ENCODE measurements at regions not wholly inside any gene's neighbourhood (a gene's known extent, or its start where the extent isn't known, plus 50 kb on each side); places are given as distances from the start of the nearest gene placed in this dataset.

DNA sequence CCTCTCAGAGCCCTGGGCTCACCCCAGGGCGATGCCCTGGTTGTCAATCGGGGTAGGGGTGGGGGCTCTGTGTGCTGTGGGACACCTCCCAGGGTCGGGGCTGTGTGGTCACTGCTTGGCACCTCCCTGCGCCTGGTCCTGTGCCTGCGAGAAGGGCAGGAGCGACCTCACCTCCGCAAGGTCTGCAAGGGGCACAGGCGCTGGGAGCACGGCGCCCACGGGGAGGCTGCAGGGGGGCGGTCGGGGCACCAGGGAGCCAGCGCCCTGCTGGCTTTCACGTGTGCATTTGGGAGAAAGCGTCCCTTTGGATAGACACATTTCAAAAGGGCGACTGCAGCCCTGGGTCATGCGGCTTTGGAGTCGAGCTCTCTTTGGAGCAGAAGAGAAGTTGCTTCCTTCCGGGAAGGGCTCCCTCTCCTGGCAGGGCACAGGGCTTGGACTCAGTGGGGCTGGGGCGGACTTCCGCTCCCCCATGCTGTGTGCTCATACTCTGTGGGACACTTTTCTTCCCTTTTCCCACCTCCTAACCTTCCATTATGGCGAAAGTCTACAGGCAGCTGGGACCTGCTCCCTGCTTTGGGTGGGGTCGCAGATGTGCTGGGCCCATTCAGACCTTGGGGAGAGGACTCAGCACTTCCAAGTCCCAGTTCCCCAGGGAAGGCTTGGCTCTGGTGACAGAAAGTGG is 52.9 kb upstream of the SLC28A3 start:
- no peak for DNase-seq (ENCODE audit: low read depth in 2 of 2)

DNA sequence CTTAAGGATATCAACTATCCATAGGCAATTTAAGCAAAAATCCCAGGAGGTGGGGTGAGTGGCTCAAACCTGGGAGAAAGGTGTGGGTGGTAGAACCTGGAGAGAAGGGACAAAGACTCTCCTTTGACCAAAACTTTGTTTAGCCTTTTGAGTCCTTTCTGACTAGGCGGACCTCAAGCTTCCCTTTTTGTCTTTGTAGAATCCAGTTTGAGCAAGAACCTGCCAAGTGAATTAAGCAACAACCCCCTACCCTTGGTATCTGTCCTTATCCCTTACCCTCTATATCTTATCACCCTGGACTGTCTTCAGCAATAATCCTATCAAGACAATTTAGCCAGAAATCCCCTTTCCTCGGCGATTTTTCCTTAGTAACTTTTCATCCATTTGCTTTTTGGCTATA is 53.5 kb upstream of the SLC28A3 start:
- DNase-seq (ENCODE audit: low read depth in 2 of 2), result no peak

DNA sequence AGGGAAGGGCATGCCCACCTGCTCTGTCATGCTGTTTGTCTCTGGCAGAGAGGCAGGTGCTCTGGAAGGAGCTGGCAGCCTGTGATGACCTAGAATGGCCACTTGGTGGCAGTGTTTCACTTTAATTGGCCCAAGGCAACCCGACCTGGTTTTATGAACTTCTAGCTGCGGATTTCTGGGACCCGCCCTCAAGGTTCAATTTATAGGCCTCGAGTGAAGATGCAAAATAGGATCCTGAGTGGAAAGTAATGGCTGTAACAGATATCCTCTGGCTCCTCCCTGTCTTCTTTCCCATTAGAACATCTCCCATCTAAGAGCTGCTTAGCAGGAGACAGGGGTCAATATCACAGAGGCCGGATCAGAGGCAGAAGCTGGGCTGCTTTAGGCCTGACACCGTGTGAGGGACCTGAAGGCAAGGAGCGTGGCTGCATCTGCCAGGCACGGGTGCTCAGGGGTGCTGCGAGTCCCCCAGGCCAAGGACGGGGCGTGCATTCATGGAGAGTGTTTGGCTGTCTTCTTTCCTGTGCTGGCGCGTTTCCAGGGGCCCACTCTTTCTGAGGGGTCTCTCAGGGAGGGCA is 56.7 kb upstream of the SLC28A3 start:
- DNase-seq (ENCODE audit: low read depth in 2 of 2), result peak; percentile 38 to 49

DNA sequence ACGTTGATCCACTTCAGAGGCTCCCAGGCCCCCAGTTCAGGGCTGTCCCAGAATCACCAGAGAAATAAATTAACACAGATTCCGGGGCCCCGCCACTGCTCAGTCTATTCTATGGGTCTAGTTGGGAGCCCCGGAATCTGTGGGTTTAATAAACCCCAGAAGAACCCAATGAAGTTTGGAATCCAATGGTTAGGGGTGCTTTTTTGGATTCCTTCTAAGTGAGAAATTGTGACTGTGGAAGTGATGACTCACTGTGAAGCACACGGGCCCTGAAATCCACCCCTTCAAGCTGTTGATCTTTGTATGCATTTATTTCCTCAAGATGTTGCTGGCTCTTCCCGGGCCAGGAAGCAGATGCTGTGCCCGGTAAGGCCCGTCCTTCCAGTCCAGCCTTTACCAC is 57.3 kb upstream of the SLC28A3 start:
- no peak for DNase-seq (ENCODE audit: low read depth in 2 of 2)

DNA sequence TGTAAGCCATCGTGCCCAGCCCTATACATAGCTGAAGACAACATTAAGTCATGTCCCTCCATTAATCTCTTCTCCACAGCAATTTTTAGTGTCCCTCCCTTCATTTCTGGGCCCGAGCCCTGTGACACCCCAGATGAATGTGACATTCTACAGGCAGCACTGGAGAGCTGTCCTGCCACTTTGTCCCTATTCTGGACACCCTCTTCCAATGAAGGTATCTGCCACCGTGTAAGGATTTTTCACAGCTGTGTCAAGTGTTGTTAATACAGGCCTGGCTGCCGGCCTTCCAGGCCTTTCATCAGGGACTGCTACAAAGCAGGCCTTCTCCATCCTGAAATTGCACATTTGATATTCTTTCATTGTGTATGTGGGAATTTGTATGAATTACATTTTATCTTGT is 62.0 kb upstream of the SLC28A3 start:
- no peak for DNase-seq (ENCODE audit: low read depth in 2 of 2)

DNA sequence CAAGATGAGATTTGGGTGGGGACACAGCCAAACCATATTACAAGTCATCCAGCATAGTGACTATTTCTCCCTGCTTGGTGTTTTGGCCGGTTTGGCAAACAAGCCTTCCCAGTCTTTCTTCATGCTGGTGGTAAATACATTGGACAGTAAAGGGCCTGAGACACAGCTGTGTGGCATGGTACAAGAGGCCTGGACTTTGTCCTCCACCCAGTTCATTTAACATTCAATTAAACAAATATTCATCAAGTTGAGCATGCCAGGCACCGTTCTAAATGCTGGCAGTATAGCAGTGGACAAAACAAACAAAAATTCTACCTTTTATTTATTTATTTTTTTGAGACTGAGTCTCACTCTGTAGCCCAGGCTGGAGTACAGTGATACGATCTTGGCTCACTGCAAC is 62.7 kb upstream of the SLC28A3 start:
- no peak for DNase-seq (ENCODE audit: low read depth in 2 of 2)

DNA sequence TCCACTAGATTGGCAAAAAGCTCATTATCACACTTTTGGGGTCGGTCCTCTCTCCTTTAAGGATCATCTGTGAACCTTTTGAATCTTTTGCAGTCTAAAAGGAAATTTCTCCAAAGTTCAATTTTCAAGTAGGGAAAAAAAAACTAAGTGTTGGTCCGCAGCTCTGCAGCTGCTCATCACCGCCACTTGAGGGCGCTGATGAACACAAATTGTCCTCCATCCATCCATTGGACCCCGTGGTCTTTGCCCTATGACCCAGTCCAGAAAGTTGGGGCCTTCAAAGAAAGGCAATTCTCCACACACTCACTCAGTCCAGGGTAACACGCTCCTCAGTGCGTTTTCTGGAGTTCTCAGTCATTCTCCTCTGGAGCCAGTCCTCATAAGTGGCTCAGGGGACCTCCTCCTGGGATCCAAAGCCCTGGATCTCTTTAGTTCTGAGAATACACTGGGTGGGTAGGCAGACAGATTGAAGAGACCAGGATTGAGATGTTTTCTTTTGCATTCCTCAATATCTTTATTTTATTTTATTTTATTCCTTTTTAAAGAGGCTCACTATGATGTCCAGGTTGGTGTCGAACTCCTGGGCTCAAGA is 63.6 kb upstream of the SLC28A3 start:
- no peak for DNase-seq (ENCODE audit: low read depth in 2 of 2)

DNA sequence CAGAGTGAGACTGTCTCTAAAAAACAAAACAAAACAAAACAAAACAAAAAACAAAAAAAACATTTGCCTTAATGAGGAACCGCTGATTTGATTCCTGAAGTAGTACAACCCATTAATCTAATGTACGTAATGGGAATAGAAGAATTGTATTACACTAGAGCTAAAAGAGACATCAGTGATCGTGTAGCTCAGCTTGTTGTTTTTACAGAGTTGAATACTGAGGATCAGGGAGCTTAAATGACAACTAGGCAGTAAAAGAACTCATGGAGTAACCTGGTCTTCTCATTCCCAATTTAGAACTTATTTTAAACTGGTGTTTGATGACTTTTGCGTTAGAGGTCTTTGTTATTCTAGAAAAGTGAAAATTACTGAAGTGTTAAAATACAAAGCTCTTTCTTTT is 65.1 kb upstream of the SLC28A3 start:
- DNase-seq (ENCODE audit: low read depth in 2 of 2), result no peak

DNA sequence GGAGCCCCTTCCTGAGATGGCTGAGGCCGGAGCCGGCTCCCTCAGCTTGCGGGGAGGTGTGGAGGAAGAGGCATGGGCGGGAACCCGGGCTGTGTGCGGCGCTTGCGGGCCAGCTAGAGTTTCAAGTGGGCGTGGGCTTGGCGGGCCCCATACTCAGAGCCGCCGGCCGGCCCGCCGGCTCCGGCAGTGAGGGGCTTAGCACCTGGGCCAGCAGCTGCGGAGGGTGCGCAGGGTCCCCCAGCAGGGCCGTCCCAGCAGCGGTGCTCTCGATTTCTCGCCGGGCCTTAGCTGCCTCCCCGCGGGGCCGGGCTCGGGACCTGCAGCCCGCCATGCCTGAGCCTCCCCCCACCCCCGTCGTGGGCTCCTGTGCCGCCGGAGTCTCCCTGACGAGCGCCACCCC is 67.9 kb upstream of the SLC28A3 start:
- DNase-seq (ENCODE audit: low read depth in 2 of 2), result no peak

DNA sequence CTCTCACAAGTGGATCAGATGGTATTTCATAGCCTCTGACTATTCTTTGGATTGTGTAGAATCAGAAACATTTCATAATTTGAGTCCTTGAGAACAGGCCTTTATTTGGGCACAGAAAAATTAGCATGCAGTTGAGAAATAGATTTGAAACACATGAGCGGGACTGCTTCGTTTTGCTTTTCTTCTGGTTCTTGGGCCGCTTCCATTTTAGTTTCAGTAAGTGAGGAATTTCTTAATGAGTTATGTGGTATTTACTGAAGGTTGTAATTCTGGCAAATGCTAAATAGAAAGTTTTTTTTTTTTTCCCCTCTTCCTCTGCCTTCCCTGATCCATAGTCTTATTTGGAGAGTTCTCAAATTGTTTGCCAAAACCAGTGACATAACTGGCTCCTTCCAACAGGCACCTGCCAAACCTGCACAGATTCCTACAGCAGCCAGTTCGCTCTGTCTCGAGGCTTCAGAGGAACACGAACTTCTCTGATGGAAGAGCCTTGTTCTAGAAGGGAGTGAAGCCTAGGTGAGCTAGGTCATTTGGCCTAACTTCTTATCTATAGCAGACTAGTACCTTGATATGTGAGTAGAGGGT is 71.2 kb upstream of the SLC28A3 start:
- no peak for DNase-seq (ENCODE audit: low read depth in 2 of 2)

DNA sequence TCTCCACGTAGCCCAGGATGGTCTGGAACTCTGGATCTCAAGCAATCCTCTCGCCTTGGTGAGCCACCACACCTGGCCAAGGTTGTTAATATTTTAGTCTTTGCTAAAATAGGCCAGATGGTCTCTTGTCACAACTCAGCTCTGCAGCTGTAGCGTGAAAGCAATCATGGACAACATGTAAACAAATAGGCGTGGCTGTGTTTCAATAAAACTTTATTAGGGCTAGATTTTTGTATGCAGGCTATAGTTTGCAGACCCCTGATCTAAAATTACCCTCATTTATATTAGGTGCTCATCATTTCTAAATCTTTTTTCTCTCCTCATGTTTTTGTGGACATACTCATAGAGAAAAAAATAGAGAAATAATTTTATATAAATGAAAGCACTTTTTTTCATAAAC is 72.1 kb upstream of the SLC28A3 start:
- DNase-seq (ENCODE audit: low read depth in 2 of 2), result no peak

DNA sequence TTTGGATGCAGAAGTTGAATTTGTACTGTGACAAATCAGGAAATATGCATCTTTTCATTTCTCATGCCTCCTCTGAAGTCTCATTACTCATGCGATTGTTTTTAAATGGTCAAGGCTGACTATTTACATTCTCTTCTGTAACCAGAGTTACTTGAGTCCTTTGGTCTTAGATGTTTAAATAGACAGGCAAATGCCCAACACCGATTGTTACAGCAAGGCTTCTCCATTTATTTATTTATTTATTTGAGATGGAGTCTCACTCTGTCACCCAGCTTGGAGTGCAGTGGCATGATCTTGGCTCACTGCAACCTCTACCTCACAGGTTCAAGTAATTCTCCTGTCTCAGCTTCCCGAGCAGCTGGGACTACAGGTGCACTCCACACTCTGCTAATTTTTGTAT is 72.7 kb upstream of the SLC28A3 start:
- DNase-seq (ENCODE audit: low read depth in 2 of 2), result no peak

DNA sequence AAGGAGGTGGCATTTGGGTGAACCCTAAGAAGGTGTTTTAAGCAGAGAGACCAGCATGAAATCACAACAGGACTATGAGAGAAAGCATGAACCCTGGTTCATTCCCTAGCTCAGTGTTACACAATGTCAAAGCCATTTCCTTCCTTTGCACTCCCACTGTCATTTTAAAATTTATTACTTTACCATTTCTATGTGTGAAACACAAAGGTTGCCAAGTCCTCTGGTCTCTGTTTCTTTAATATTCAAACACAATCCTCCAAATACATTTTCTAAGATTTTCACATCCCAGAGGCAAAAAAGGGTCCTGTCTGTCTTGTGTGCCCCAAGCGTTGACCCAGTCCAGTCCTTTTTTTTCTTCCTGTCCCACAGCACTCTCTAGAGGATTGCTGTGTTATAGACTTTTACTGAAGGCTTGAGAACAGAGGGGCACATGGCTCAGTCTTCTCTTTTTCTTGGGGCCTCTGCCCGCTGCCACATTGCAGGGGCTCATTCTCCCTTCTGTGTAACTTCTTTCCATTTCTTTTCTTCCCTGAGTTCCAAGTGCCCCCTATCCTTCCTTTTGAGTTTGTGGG is 78.6 kb upstream of the SLC28A3 start:
- no peak for DNase-seq (ENCODE audit: low read depth in 2 of 2)

DNA sequence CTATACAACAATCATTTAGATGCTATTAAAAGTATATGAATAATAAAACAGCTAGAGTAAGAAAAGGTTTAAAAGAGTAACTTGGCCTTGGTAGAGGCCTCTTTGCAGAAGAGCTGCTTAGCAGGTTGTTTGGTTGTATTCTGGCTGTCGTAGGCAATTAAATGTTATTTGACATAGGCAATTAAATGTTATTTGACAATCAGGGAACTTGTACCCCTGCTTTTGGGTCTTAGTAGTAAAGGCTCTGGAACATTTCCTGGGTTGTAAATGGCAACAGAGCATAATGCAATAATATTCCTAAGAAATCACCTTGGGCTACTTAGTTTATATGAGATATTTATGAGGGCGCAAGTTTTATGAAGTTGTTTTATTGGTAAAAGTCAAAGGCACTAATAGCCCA is 84.4 kb upstream of the SLC28A3 start:
- no peak for DNase-seq (ENCODE audit: low read depth in 2 of 2)

DNA sequence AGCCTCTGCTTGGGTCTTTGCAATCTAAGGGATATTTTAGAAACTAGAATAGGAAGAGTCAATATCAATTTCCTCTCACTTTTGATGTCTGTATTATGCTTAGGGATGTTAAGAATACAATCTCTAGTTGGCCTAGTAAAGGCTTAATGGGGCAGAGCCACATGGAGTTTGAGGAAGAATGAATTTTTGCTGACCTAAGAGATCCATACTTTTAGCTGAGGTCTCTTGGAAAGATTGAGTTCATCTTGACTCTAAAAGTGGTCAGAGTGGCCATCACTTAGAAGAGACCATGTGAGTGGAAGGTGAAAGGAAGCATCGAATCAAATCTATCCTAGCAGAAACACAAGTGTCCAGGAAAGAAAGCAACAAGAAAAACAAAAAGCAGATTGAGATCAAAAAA is 92.2 kb upstream of the SLC28A3 start:
- no peak for DNase-seq (ENCODE audit: low read depth in 2 of 2)

DNA sequence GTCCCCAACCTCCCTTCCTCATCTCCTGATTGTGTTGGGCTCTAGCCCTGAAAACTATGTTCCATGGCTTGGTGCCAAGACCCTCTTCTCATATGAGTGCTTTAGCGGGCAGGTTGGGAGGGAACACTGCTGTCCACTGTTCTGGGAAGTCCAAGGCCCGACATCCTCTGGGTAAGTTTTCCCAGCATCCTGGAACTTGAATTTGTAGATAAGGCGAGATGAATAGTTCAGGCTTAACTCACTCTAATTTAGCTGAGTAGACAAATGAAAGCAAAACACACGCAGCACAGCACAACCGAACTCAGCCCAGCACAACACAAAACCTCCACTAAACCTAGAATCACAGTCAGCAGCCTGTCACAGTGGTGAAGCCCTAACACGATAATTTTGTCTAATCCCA is 95.3 kb upstream of the SLC28A3 start:
- DNase-seq (ENCODE audit: low read depth in 2 of 2), result no peak

DNA sequence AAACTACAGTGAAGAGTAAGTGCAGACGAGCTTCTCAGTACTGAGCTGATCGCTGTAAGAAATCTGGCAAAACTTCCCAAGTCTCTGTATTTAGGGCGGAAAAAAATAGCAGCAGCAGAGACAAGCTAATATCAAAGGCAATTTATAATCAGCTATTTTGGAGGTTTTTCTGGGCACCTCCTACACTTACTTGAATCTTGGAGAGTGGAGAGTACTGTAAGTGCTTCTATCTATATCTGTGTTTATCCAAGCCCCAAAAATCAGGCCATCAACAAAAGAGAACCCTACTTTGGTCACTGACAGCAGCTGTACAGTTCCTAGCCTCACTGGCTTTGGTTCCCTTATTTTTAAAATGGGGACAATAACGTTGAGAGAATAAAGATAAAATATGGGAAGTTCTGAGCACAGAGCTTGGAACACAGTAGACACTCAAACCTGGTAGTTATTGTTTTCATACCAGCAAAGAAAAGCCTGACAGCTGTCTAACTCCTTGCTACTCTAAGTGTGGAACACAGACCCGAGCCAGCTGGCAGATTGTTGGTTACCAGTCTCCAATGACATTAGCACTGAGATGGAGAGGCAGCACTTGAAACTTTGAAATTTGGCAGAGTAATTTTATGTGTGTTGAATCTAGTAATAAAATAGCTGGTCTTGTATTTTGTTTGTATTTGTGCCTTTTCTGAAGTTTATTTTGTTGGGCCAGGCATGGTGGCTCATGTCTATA is 96.0 kb upstream of the SLC28A3 start:
- no peak for DNase-seq (ENCODE audit: low read depth in 2 of 2)

DNA sequence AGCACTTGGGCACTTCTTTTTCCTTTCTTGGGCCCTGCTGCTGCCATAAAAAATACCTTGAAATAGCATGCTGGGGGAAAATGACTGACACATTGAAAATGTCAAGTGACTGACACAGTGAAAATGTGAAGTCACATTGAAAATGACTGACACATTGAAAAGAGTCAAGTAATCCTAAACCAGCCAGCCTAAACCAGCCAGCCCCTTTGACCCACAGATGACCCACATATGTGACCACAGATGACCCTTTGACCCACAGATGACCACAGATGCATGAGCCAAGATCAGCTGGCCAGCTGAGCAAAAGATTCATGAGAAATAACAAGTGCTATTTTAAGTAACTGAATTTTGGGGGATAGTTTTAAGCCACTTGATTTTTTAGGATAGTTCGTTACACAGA is 97.8 kb upstream of the SLC28A3 start:
- DNase-seq (ENCODE audit: low read depth in 2 of 2), result no peak

DNA sequence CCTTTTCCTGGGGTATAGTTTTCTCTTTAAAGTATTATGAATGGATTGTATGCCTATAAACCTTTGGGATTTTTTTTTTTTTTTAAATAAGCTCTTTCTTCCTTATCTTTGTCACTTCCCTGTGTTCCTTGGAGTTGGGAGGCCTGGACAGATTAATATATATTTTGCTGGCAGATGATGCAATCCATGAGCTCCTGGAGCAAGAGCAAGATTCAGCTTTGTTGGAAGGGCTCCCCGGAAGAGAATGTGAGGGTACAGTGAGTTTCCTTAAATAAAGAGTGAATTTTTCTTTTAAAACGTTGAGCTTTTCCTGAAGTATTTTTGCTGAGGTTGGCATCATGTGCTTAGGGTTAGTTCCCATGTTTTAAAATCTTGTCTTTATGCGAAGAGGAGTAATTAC is 98.7 kb upstream of the SLC28A3 start:
- no peak for DNase-seq (ENCODE audit: low read depth in 2 of 2)

DNA sequence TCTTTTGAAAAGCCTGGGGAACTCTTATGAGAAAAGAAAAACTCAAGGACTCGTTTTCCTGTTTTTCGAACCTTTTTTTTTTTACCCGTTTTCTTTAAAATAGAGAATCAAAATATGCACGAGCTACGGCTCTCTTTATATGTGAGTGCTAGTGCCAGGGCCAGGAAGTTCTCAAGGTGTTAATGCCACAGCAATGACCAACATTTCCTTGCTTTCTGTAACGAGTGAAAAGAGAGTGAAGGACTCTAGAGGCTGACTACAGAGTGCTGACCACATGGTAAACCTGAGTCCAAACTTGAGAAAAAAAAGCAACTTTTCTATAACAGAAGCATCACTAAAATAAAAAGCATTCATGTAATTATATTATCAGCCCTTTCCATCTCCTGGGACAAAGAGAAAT is 102.2 kb upstream of the SLC28A3 start:
- DNase-seq (ENCODE audit: low read depth in 2 of 2), result no peak

DNA sequence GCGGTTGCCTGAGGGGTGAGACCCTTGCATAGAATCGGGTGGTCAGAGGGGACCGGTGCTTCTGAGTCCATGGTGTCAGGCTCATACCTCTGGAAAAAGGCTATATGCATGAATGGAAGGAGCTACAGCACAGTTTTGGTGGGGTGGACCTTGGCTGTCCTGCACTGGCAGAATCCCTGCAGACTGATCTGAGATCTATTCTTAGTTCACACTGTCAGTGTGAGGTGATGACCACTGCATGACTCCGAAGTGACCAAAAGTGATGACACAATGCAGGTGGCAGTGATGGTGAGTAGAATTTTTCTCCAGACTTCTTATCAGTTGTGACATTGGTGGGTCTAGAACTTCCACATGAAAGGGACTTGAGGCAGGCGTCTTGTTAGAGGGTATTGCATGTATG is 105.2 kb upstream of the SLC28A3 start:
- DNase-seq (ENCODE audit: low read depth in 2 of 2), result no peak

DNA sequence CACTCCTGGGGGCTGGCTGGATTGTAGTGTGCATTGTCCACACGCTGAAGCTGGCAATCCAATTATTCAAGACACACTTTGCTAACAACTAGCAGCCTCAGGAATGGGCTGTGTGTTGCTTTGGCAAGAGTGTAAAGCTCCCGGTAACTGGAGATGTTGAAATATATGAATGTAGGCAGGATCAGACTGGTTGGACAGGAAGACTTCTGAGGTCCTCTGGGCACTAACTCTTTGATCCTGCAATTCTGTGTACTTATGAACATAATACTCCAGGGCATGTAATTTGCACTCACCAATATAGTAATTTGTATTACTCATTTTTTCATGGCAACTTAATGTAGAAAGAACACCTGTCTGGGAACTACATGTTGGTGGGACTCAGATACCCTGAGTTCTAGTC is 106.7 kb upstream of the SLC28A3 start:
- DNase-seq (ENCODE audit: low read depth in 2 of 2), result no peak

Measured in stimulated activated CD4-positive, alpha-beta T cell treated with anti-CD3 and anti-CD28 coated beads, Interleukin-12 subunit alpha, Interleukin-12 subunit beta, amount 100 ng/mL, for 24 hours (primary cell).